ENCODE measurements at regions not wholly inside any gene's neighbourhood (a gene's known extent, or its start where the extent isn't known, plus 50 kb on each side); places are given as distances from the start of the nearest gene placed in this dataset.

- TF ChIP-seq POLR2A (IDR thresholded peaks at IDR 0.05; ENCODE audit: low read depth, low read length) = no peak
- TF ChIP-seq, protein P1, sequence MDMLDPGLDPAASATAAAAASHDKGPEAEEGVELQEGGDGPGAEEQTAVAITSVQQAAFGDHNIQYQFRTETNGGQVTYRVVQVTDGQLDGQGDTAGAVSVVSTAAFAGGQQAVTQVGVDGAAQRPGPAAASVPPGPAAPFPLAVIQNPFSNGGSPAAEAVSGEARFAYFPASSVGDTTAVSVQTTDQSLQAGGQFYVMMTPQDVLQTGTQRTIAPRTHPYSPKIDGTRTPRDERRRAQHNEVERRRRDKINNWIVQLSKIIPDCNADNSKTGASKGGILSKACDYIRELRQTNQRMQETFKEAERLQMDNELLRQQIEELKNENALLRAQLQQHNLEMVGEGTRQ (IDR thresholded peaks at IDR 0.05; ENCODE audit: low read depth, low read length) = no peak
- TF ChIP-seq CTCF (conservative IDR thresholded peaks at IDR 0.05; ENCODE audit: low read depth, low read length) = no peak
- no peak for TF ChIP-seq CEBPB (IDR thresholded peaks at IDR 0.05; ENCODE audit: low read depth, low read length)
- no peak for TF ChIP-seq SMC3 (IDR thresholded peaks at IDR 0.05; ENCODE audit: low read depth, low read length)
Observed at GRCh38 chr10:130244031-130244927, 108.1 kb downstream of the GLRX3 start.
